Upper lobe of left lung (tissue), 6 donors: ENCODE measurements at regions not wholly inside any gene's neighbourhood (a gene's known extent, or its start where the extent isn't known, plus 50 kb on each side); places are given as distances from the start of the nearest gene placed in this dataset.

ENCODE experiments used
- ATAC-seq, 2 donors: fragments of 200-7000 bp; cut with Tn5 transposase; one replicate each; pipeline ENCODE4 v1.9.1; 2022; ENCODE audit warnings: mild to moderate bottlenecking in 2 of 2, moderate library complexity in 2 of 2; ENCODE audit not compliant: low FRiP score in 2 of 2
- DNase-seq, 2 donors: peaks; one replicate each; pipeline ENCODE4 v3.0.0-alpha.2; 2019 to 2020
- H3K27ac ChIP-seq, 4 donors: fragments of 200-600 bp; sonication (generic); one replicate each; pipeline ENCODE4 v1.5.1; 2016 to 2019
- H3K27me3 ChIP-seq, 4 donors: fragments of 200-600 bp; sonication (generic); one replicate each; pipeline ENCODE4 v1.5.1; 2017 to 2019
- H3K36me3 ChIP-seq, 4 donors: fragments of 200-600 bp; sonication (generic); one replicate each; pipeline ENCODE4 v1.5.1; 2016 to 2019
- H3K4me1 ChIP-seq, 4 donors: fragments of 200-600 bp; sonication (generic); one replicate each; pipeline ENCODE4 v1.5.1; 2018 to 2019
- H3K4me3 ChIP-seq, 4 donors: fragments of 200-600 bp; sonication (generic); one replicate each; pipeline ENCODE4 v1.5.1; 2017 to 2019; ENCODE audit warnings: mild to moderate bottlenecking in 2 of 4, moderate library complexity in 1 of 4
- H3K9me3 ChIP-seq, 4 donors: fragments of 200-600 bp; sonication (generic); one replicate each; pipeline ENCODE4 v1.5.1; 2018 to 2019
- CTCF ChIP-seq, 6 experiments: fragments of 450-650 bp in 4 of 6; fragments of 200-600 bp in 2 of 6; sonication (generic) in 2 of 6; IDR thresholded peaks; one replicate each; pipeline ENCODE4 v1.5.1; 2016 to 2019; ENCODE audit warnings: antibody characterized with exemption in 6 of 6
- EP300 ChIP-seq, 4 donors: sonication (generic); formaldehyde crosslinking; IDR thresholded peaks; one replicate each; pipeline ENCODE4 v1.5.1; 2017; ENCODE audit warnings: antibody characterized with exemption in 4 of 4, control low read depth in 2 of 4
- POLR2A ChIP-seq, 4 donors: fragments of 450-650 bp; IDR thresholded peaks; one replicate each; pipeline ENCODE4 v1.5.1; 2016 to 2017; ENCODE audit warnings: antibody characterized with exemption in 4 of 4, mild to moderate bottlenecking in 2 of 4
- POLR2AphosphoS5 ChIP-seq, 2 donors: sonication (generic); formaldehyde crosslinking; IDR thresholded peaks; one replicate each; pipeline ENCODE4 v1.5.1; 2017; ENCODE audit warnings: antibody characterized with exemption in 2 of 2
- WGBS, 2 donors: methylation state at CpG; one replicate each; pipeline ENCODE4 v1.1.5; 2017 to 2018; 5-methylcytosine and 5-hydroxymethylcytosine counted together
- donor health status: DM: no; HTN: no; CAD: no; lungs with moderate emphysema.
- donor health status: DM: no; HTN: yes; CAD: no; lungs with severe emphysema.

- Histone ChIP-seq H3K36me3 (no peaks in the 10 kb centered on the region), H3K27ac (no peak overlapping the region), H3K4me3 (no peak overlapping the region), H3K9me3 (no peaks in the 10 kb centered on the region), H3K4me1 (no peaks in the 10 kb centered on the region), H3K27me3 (no peaks in the 10 kb centered on the region)
- ATAC-seq, result no peak
- TF ChIP-seq CTCF (IDR thresholded peaks at IDR 0.05) (no peak), POLR2A (IDR thresholded peaks at IDR 0.05) (no peak), EP300 (IDR thresholded peaks at IDR 0.05) (no peak), POLR2AphosphoS5 (IDR thresholded peaks at IDR 0.05) (no peak)
- DNase-seq, result no peak
Measured at GRCh38 chr2:14330884-14331283, 301.6 kb upstream of the LRATD1 start.

GRCh38 chr2:14336759-14337382 is 295.6 kb upstream of the LRATD1 start:
- no peaks in the 10 kb centered on the region for H3K4me1 ChIP-seq
- peaks cover 0 to 3% (median 0%) of the 10 kb centered on the region in 4 donors for H3K9me3 ChIP-seq
- H3K27me3 ChIP-seq, result no peaks in the 10 kb centered on the region
- ATAC-seq, result no peak
- no peaks in the 10 kb centered on the region for H3K36me3 ChIP-seq
- no peak for DNase-seq
- H3K4me3 ChIP-seq, result no peak overlapping the region
- no peak overlapping the region for H3K27ac ChIP-seq
- TF ChIP-seq EP300 (IDR thresholded peaks at IDR 0.05) (no peak), CTCF (IDR thresholded peaks at IDR 0.05) (no peak), POLR2A (IDR thresholded peaks at IDR 0.05) (no peak), POLR2AphosphoS5 (IDR thresholded peaks at IDR 0.05) (no peak)
- WGBS, 2 donors, result 78 to 83% methylated on average over 2 of the region's 2 CpGs

- Histone ChIP-seq H3K36me3 (no peaks in the 10 kb centered on the region), H3K4me3 (no peak overlapping the region), H3K27me3 (no peaks in the 10 kb centered on the region), H3K4me1 (no peaks in the 10 kb centered on the region), H3K27ac (no peak overlapping the region), H3K9me3 (peaks cover 0 to 3% (median 0%) of the 10 kb centered on the region in 4 donors)
- no peak for TF ChIP-seq CTCF (IDR thresholded peaks at IDR 0.05)
- TF ChIP-seq EP300 (IDR thresholded peaks at IDR 0.05), result no peak
- TF ChIP-seq POLR2A (IDR thresholded peaks at IDR 0.05), result no peak
- no peak for TF ChIP-seq POLR2AphosphoS5 (IDR thresholded peaks at IDR 0.05)
- ATAC-seq (no peak), DNase-seq (no peak)
- WGBS, 2 donors, result 62 to 72% methylated on average over 3 of the region's 3 CpGs
Measured at GRCh38 chr2:14340703-14341102, 291.8 kb upstream of the LRATD1 start.

- H3K9me3 ChIP-seq, result peaks cover 0 to 3% (median 0%) of the 10 kb centered on the region in 4 donors
- no peak overlapping the region for H3K27ac ChIP-seq
- no peaks in the 10 kb centered on the region for H3K27me3 ChIP-seq
- DNase-seq, result peak in 1 of 2 donors; percentile 7
- H3K4me1 ChIP-seq, result no peaks in the 10 kb centered on the region
- 96 to 100% methylated on average over 1 to 3 of the region's 3 CpGs for WGBS, 2 donors
- ATAC-seq, result peak in 1 of 2 donors; percentile 14
- H3K4me3 ChIP-seq, result no peak overlapping the region
- no peak for TF ChIP-seq CTCF (IDR thresholded peaks at IDR 0.05)
- TF ChIP-seq EP300 (IDR thresholded peaks at IDR 0.05), result no peak
- TF ChIP-seq POLR2AphosphoS5 (IDR thresholded peaks at IDR 0.05), result no peak
- no peaks in the 10 kb centered on the region for H3K36me3 ChIP-seq
Measured at GRCh38 chr2:14342313-14342712, 290.2 kb upstream of the LRATD1 start.

- H3K27ac ChIP-seq, result no peak overlapping the region
- no peaks in the 10 kb centered on the region for H3K4me1 ChIP-seq
- H3K9me3 ChIP-seq, result no peaks in the 10 kb centered on the region
- WGBS, 2 donors, result 76 to 79% methylated on average over 5 of the region's 5 CpGs
- H3K27me3 ChIP-seq, result no peaks in the 10 kb centered on the region
- no peaks in the 10 kb centered on the region for H3K36me3 ChIP-seq
- ATAC-seq, result no peak
- TF ChIP-seq POLR2AphosphoS5 (IDR thresholded peaks at IDR 0.05) (no peak), POLR2A (IDR thresholded peaks at IDR 0.05) (no peak), CTCF (IDR thresholded peaks at IDR 0.05) (no peak), EP300 (IDR thresholded peaks at IDR 0.05) (no peak)
- DNase-seq, result no peak
- no peak overlapping the region for H3K4me3 ChIP-seq
Measured at GRCh38 chr2:14344355-14344754, 288.2 kb upstream of the LRATD1 start.
